Hippocampal formation (tissue), 2 donors: ENCODE measurements at regions not wholly inside any gene's neighbourhood (a gene's known extent, or its start where the extent isn't known, plus 50 kb on each side); places are given as distances from the start of the nearest gene placed in this dataset.
"Not testable (repeated sequence)": the region's sequence is repeated elsewhere in the genome, so short reads cannot be mapped to it uniquely, and the experiment has no call there.

Source experiments
- DNase-seq, 2 donors: peaks; one replicate each; lab custom pipeline; 2025; lab: John Stamatoyannopoulos, UW

DNA sequence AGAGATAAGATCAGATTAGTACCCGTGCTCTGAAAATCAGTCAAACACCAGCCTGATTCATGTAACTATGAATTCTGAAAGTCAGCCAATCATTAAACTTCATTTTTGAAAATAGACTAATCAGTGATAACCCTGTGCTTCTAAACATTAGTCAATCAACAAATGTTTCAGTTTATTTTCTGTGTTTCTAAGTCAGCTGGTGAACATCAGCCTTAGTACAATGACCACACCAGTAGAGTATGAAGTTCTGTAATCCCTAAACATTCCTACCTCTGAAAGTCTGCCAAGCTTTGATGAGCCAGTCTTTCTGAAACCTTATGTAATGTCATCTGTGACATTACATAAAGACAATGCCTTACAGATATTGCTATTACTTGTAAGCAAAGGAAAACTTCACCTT is 807.4 kb upstream of the CRIM1 start:
- DNase-seq, result no peak

DNA sequence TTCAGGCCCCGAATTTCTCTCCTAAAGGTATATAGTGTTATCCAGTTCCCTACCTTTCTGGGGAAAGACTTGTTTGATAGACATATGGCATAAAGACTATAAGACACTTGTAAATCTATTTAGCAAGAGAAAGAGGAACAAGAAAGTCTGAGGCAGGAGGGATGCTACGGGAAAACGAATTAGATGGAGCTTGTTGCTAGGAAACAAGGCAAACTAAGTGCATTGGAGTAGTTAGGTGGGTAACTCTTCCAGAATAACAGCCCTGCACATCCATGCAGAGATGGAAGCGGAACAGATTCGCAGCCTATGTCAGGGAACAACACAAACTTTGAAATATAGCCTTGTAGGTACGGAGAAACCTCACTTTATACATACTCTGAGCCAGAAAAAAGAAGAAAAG is 810.3 kb upstream of the CRIM1 start:
- DNase-seq, result no peak

DNA sequence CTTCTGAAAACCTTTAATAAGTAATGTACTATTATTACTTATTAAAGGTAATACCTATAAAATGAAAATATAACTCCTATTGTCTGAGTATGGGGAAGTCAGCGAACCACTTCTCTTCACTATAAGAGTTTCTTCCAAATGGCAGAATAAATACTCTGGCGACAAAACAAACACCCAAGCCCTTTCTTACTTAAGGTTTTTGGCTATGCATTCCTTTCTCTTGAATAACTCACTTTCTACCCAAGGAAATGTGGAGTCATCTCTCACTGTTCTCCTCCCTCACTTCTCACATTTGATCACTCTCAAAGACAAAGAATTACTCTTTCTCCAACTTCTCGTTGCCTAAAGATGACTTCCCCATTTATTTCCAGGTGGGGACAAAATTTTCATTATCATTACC is 816.8 kb upstream of the CRIM1 start:
- DNase-seq, result no peak

GRCh38 chr2:35530615-35531135 is 824.9 kb upstream of the CRIM1 start:
- DNase-seq, result no peak

DNA sequence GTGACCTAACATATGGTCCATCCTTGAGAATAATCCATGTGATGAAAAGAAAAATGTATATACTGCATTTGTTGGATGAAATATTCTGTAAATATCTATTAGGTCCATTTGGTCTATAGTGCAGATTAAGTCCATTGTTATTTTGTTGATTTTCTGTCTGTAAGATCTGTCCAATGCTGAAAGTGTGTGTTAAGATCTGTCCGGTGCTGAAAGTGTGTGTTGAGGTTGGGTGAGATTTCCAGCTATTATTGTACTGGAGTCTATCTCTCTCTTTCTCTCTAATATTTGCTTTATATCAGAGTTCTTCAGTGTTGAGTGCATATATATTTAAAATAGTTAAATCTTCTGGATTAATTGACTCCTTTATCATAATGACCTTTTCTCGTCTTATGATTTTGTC is 828.8 kb upstream of the CRIM1 start:
- no peak for DNase-seq

- no peak for DNase-seq
Measured at GRCh38 chr2:35522450-35522849, 833.1 kb upstream of the CRIM1 start.

DNA sequence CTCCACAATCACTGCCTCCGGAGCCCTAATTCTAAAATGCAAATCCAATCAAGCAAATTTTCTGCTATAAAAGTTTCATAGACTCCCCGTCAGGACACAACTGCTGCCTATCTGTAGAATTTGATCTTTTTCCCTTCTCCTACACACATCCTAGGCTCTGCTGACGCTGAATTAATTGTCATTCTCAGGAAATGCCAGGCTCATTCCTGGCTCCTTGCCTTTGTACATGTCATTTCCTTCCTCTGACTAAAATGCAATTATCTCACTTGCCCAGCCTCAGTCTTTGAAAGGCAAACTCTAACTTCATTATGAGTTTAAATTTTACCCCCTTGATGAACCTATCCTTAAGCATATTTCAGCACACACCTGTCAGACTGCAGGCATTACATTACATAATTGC is 844.9 kb upstream of the CRIM1 start:
- DNase-seq, result no peak

- no peak for DNase-seq
Measured at GRCh38 chr2:35508601-35509000, 847.0 kb upstream of the CRIM1 start.

GRCh38 chr2:35504419-35504818 is 851.2 kb upstream of the CRIM1 start:
- no peak for DNase-seq

GRCh38 chr2:35503738-35504199 is 851.8 kb upstream of the CRIM1 start:
- DNase-seq, result no peak

DNA sequence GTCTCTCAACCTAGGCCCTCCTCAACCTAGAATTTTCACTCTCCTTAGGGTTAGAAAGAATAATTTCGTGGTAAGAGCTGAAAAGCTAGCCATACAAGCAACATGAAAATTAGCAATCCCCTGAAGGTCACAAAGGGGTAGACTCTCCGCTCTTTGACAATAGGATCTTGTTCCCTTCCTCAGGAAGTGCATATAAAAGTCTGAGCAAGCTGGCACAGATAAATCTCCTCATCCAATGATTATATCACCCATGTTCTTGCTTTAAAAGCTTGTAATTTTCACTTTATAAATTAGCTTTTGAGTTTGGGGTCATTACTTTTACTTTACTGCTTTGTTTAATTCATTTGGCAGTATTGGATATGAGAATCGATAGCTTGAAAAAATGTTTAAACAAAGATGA is 852.3 kb upstream of the CRIM1 start:
- no peak for DNase-seq

DNA sequence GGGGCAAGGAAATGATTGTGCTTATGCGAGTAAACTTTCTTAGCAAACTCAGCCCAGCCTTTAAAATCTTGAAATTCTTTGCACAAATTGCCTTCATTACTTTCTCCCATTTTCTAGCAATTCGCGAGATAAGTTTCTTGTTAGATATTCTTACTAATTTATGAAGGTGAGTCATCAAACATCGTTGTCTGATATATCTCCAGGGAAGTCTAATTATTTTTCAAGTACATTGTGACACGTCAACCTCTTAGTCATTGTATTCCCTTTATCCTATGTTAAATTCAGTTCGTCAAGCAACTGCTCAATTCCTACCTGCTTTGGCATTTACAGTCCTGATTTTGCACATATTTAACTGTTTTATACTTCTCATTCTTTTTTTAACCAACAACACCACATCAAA is 854.5 kb upstream of the CRIM1 start:
- no peak for DNase-seq

DNA sequence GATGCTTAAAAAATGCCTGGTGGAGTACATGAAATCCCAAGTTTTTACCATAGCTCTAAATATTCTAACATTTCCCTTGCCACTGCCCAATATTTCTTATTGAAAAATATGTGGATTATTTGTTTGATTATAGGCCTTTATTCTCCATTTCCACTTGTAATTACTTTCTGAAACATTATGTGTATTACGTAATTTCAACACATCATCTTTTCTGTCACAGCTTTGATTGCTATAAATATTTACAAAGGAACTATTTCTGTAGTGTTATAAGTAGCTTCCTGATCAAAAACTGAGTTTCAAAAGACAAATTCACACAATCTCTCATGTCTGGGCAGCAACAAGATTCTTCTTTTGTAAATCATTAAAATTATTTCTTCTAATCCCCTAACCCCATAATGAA is 859.6 kb upstream of the CRIM1 start:
- no peak for DNase-seq

DNA sequence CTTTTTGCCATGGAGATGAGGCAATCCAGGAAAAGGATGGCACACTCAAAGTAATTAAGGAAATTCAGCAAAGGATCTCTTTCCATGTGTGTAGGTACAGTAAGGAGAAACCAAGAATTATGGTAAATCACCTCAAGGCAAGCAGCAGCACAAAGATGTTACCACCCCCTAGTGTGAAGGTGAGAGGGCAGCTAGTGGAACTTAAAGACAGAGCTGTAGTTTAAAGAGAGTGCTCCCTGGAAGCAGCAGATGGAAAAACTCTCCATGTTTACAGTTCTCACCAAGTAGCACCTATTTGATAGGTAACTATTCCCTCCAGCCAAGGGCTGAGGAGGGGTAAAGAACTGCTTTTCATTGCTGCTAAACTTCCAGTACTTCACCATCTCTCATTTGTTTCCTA is 860.4 kb upstream of the CRIM1 start:
- no peak for DNase-seq

GRCh38 chr2:35478121-35478520 is 877.5 kb upstream of the CRIM1 start:
- DNase-seq, result not testable (repeated sequence)

DNA sequence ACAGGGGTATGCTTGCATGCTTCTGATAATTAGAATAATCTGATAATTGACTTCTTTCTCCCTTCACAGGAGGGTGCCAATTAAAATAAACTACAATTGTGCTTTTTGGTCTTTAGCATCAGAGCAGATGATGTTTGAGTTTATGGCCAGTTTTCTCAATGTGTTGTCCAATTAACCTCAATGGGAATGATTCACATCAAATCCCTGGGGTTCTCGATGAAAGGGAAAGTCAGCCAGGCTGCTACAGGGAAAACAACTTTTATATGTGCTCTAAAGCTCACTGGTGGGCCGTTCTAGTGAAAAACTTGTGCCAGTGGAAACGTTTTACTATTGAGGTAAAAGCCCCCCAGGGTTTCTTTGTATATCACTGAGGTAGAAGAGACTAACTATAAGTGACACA is 887.3 kb upstream of the CRIM1 start:
- DNase-seq, result no peak

GRCh38 chr2:35463805-35464596 is 891.6 kb upstream of the CRIM1 start:
- no peak for DNase-seq

- no peak for DNase-seq
Measured at GRCh38 chr2:35462226-35462998, 893.2 kb upstream of the CRIM1 start.

- no peak for DNase-seq
Measured at GRCh38 chr2:35461406-35461805, 894.2 kb upstream of the CRIM1 start.

GRCh38 chr2:35454966-35455638 is 900.5 kb upstream of the CRIM1 start:
- no peak for DNase-seq

GRCh38 chr2:35447821-35448220 is 907.8 kb upstream of the CRIM1 start:
- DNase-seq, result no peak

- no peak for DNase-seq
Measured at GRCh38 chr2:35447215-35447614, 908.4 kb upstream of the CRIM1 start.

- no peak for DNase-seq
Measured at GRCh38 chr2:35443087-35443486, 912.5 kb upstream of the CRIM1 start.
